HepG2 (cell line): ENCODE measurements at regions not wholly inside any gene's neighbourhood (a gene's known extent, or its start where the extent isn't known, plus 50 kb on each side); places are given as distances from the start of the nearest gene placed in this dataset.

Source experiments
- ASH2L ChIP-seq: fragments of 300-600, 200-600 bp; sonication (generic); IDR thresholded peaks from 2 replicates; pipeline ENCODE4 v1.7.0; 2017; ENCODE audit warnings: low read depth, mild to moderate bottlenecking, moderate library complexity, mixed read lengths, low read length; ENCODE audit not compliant: insufficient read length
- ETS1 ChIP-seq: sonication (generic); formaldehyde crosslinking; IDR thresholded peaks from 2 replicates; pipeline ENCODE4 v1.4.0; 2020; ENCODE audit warnings: missing genetic modification reagents
- GABPB1 ChIP-seq: IDR thresholded peaks from 2 replicates; pipeline ENCODE4 v1.6.1; 2016; ENCODE audit warnings: mild to moderate bottlenecking, missing genetic modification reagents, moderate library complexity, missing compliant biosample characterization
- MAFK ChIP-seq, 2 experiments: IDR thresholded peaks in 1 of 2; conservative IDR thresholded peaks in 1 of 2; 2 replicates each; pipeline ENCODE4 v1.6.1; 2011; ENCODE audit warnings: improper control_type of control experiment in 2 of 2, low read length in 2 of 2
- SIX1 ChIP-seq: sonication (generic); formaldehyde crosslinking; IDR thresholded peaks from 2 replicates; pipeline ENCODE4 v1.4.0; 2020; ENCODE audit warnings: missing genetic modification reagents, borderline replicate concordance
- SMAD9 ChIP-seq: sonication (generic); formaldehyde crosslinking; IDR thresholded peaks from 2 replicates; pipeline ENCODE4 v1.5.1; 2020; ENCODE audit warnings: mild to moderate bottlenecking, missing genetic modification reagents
- SNAPC2 ChIP-seq: sonication (generic); formaldehyde crosslinking; IDR thresholded peaks from 2 replicates; pipeline ENCODE4 v1.8.1; 2022; ENCODE audit warnings: mild to moderate bottlenecking, missing genetic modification reagents
- ZHX2 ChIP-seq, 2 experiments: sonication (generic) in 1 of 2; formaldehyde crosslinking in 1 of 2; IDR thresholded peaks; 2 replicates each; pipeline versions ENCODE4 v1.6.1 to v1.9.0; 2014 to 2022; ENCODE audit warnings: antibody characterized with exemption in 1 of 2, borderline replicate concordance in 1 of 2, inconsistent platforms in 1 of 2, low read depth in 1 of 2, missing genetic modification reagents in 1 of 2
- ZNF136 ChIP-seq: sonication (generic); formaldehyde crosslinking; IDR thresholded peaks from 2 replicates; pipeline ENCODE4 v1.8.1; 2022; ENCODE audit warnings: low read depth, mild to moderate bottlenecking, moderate library complexity, missing genetic modification reagents
- ZNF205 ChIP-seq: IDR thresholded peaks from 2 replicates; pipeline ENCODE4 v1.6.1; 2018; ENCODE audit warnings: missing biosample characterization, missing genetic modification reagents
- ZNF446 ChIP-seq: sonication (generic); formaldehyde crosslinking; IDR thresholded peaks from 2 replicates; pipeline ENCODE4 v1.5.0; 2020; ENCODE audit warnings: mild to moderate bottlenecking, missing genetic modification reagents
- ZNF619 ChIP-seq: sonication (generic); formaldehyde crosslinking; IDR thresholded peaks from 2 replicates; pipeline ENCODE4 v1.4.0; 2020; ENCODE audit warnings: mild to moderate bottlenecking, missing genetic modification reagents
- ZNF646 ChIP-seq: sonication (generic); formaldehyde crosslinking; IDR thresholded peaks from 2 replicates; pipeline ENCODE4 v1.9.0; 2021; ENCODE audit warnings: mild to moderate bottlenecking, missing genetic modification reagents
- ZNF839 ChIP-seq: sonication (generic); formaldehyde crosslinking; IDR thresholded peaks from 2 replicates; pipeline ENCODE4 v1.4.0; 2020; ENCODE audit warnings: missing genetic modification reagents, mild to moderate bottlenecking, borderline replicate concordance
- ZSCAN21 ChIP-seq: sonication (generic); formaldehyde crosslinking; IDR thresholded peaks from 2 replicates; pipeline ENCODE4 v1.8.0; 2022; ENCODE audit warnings: mild to moderate bottlenecking, missing genetic modification reagents, moderate library complexity, borderline replicate concordance

- TF ChIP-seq ZNF646 (CRISPR knock-in tag) (no peak), ZHX2 (IDR thresholded peaks at IDR 0.05; ENCODE audit: low read depth) (no peak), ZHX2 (CRISPR knock-in tag; IDR thresholded peaks at IDR 0.05; ENCODE audit: borderline replicate concordance) (no peak), MAFK (conservative IDR thresholded peaks at IDR 0.05 in 1 of 2, IDR thresholded peaks at IDR 0.05 in 1 of 2; ENCODE audit: low read length in 2 of 2) (no peak), SMAD9 (CRISPR knock-in tag) (0 out of 2 replicates have a peak, but pooled peaks have one; percentile 63), ZNF136 (no peak), ZNF839 (0 out of 2 replicates have a peak, but pooled peaks have one; percentile 67), ETS1 (CRISPR knock-in tag) (no peak), ZNF619 (0 out of 2 replicates have a peak, but pooled peaks have one; percentile 57), SIX1 (CRISPR knock-in tag) (no peak), SNAPC2 (CRISPR knock-in tag) (no peak), ASH2L (no peak), ZSCAN21 (no peak), ZNF446 (CRISPR knock-in tag) (no peak), ZNF205 (CRISPR knock-in tag) (no peak), GABPB1 (no peak)
Measured at GRCh38 chr20:50311308-50312001, 120.8 kb downstream of the CEBPB start (continued).
